ENCODE measurements at regions not wholly inside any gene's neighbourhood (a gene's known extent, or its start where the extent isn't known, plus 50 kb on each side); places are given as distances from the start of the nearest gene placed in this dataset.

GRCh38 chr7:142351145-142351544 lies 93.3 kb upstream of the PRSS58 start:
- DNase-seq (ENCODE audit: insufficient read length, low spot score) (no peak), FAIRE-seq (no peak)

- FAIRE-seq, result no peak
- no peak for DNase-seq (ENCODE audit: insufficient read length, low spot score)
These were observed 92.0 kb upstream of the PRSS58 start for GRCh38 chr7:142349670-142350405.

- FAIRE-seq (no peak), DNase-seq (ENCODE audit: insufficient read length, low spot score) (no peak)
These were observed 91.1 kb upstream of the PRSS58 start for GRCh38 chr7:142348921-142349405.

GRCh38 chr7:142348100-142348499 lies 90.2 kb upstream of the PRSS58 start:
- FAIRE-seq (no peak), DNase-seq (ENCODE audit: insufficient read length, low spot score) (no peak)

GRCh38 chr7:142347091-142347490 lies 89.2 kb upstream of the PRSS58 start:
- DNase-seq (ENCODE audit: insufficient read length, low spot score), result no peak
- FAIRE-seq, result no peak

- FAIRE-seq, result no peak
These were observed 88.0 kb upstream of the PRSS58 start for GRCh38 chr7:142345811-142346210.

GRCh38 chr7:142338633-142339501 lies 81.0 kb upstream of the PRSS58 start:
- DNase-seq (ENCODE audit: insufficient read length, low spot score), result no peak
- FAIRE-seq, result no peak

More at GRCh38 chr7:142345811-142346210, 88.0 kb upstream of the PRSS58 start:
- no peak for DNase-seq (ENCODE audit: insufficient read length, low spot score)

GRCh38 chr7:142337054-142338001 lies 79.5 kb upstream of the PRSS58 start:
- no peak for FAIRE-seq
- DNase-seq (ENCODE audit: insufficient read length, low spot score), result no peak

- DNase-seq (ENCODE audit: insufficient read length, low spot score), result no peak
- no peak for FAIRE-seq
These were observed 76.9 kb upstream of the PRSS58 start for GRCh38 chr7:142334806-142335205.

GRCh38 chr7:142334236-142334635 lies 76.4 kb upstream of the PRSS58 start:
- no peak for FAIRE-seq
- DNase-seq (ENCODE audit: insufficient read length, low spot score), result no peak

- no peak for DNase-seq (ENCODE audit: insufficient read length, low spot score)
- no peak for FAIRE-seq
These were observed 74.6 kb upstream of the PRSS58 start for GRCh38 chr7:142332421-142332820.

GRCh38 chr7:142331941-142332340 lies 74.1 kb upstream of the PRSS58 start:
- DNase-seq (ENCODE audit: insufficient read length, low spot score) (no peak), FAIRE-seq (no peak)

GRCh38 chr7:142329062-142329790 lies 71.4 kb upstream of the PRSS58 start:
- FAIRE-seq (no peak), DNase-seq (ENCODE audit: insufficient read length, low spot score) (no peak)

- FAIRE-seq, result no peak
These were observed 70.7 kb upstream of the PRSS58 start for GRCh38 chr7:142328551-142328950.

GRCh38 chr7:142327628-142328405 lies 70.0 kb upstream of the PRSS58 start:
- FAIRE-seq, result no peak
- DNase-seq (ENCODE audit: insufficient read length, low spot score), result no peak

More at GRCh38 chr7:142328551-142328950, 70.7 kb upstream of the PRSS58 start:
- no peak for DNase-seq (ENCODE audit: insufficient read length, low spot score)

GRCh38 chr7:142323706-142324105 lies 65.8 kb upstream of the PRSS58 start:
- no peak for DNase-seq (ENCODE audit: insufficient read length, low spot score)
- FAIRE-seq, result no peak

- DNase-seq (ENCODE audit: insufficient read length, low spot score) (no peak), FAIRE-seq (no peak)
These were observed 63.5 kb upstream of the PRSS58 start for GRCh38 chr7:142321391-142321790.

GRCh38 chr7:142320883-142321282 lies 63.0 kb upstream of the PRSS58 start:
- FAIRE-seq (no peak), DNase-seq (ENCODE audit: insufficient read length, low spot score) (no peak)

- FAIRE-seq, result no peak
- no peak for DNase-seq (ENCODE audit: insufficient read length, low spot score)
These were observed 62.1 kb upstream of the PRSS58 start for GRCh38 chr7:142319970-142320369.

Measured in HTR-8/SVneo (cell line).